ENCODE measurements at regions not wholly inside any gene's neighbourhood (a gene's known extent, or its start where the extent isn't known, plus 50 kb on each side); places are given as distances from the start of the nearest gene placed in this dataset.
A peak's percentile ranks its signal among the peaks of the same experiment; 100 is the strongest.

GRCh38 chr21:35646606-35647005, 413.7 kb downstream of the SETD4 start:
- BruUV-seq (replicated peaks) = no TSS peak
- peaks cover 8% of the 10 kb centered on the region for H3K4me1 Mint-ChIP-seq (ENCODE audit: insufficient read depth, unreplicated experiment)
- H3K27ac Mint-ChIP-seq (ENCODE audit: low read depth, unreplicated experiment) = no peak overlapping the region
- DNase-seq (ENCODE audit: unreplicated experiment) = no peak
- peaks cover 11% of the 10 kb centered on the region for H3K9me3 Mint-ChIP-seq (ENCODE audit: unreplicated experiment)
- H3K36me3 Mint-ChIP-seq (ENCODE audit: insufficient read depth, unreplicated experiment) = no peaks in the 10 kb centered on the region
- H3K27me3 Mint-ChIP-seq (ENCODE audit: insufficient read depth, unreplicated experiment) = no peaks in the 10 kb centered on the region
- POLR2A ChIA-PET = no interaction called here
- H3K4me3 Mint-ChIP-seq (ENCODE audit: unreplicated experiment) = no peak overlapping the region
- CTCF ChIA-PET = interaction anchor here (0.7 kb wide), 1 partner anchor 236 kb away, joined by 7 read pairs; no protein-coding TSS in a partner anchor
- TF ChIP-seq CTCF (IDR thresholded peaks at IDR 0.05; ENCODE audit: unreplicated experiment) = no peak
- intact Hi-C loops (cut with micrococcal nuclease) = no loop called here

- H3K9me3 Mint-ChIP-seq (ENCODE audit: unreplicated experiment) = peaks cover 11% of the 10 kb centered on the region
- no peak overlapping the region for H3K27ac Mint-ChIP-seq (ENCODE audit: low read depth, unreplicated experiment)
- no peak for TF ChIP-seq CTCF (IDR thresholded peaks at IDR 0.05; ENCODE audit: unreplicated experiment)
- peaks cover 8% of the 10 kb centered on the region for H3K4me1 Mint-ChIP-seq (ENCODE audit: insufficient read depth, unreplicated experiment)
- no peak for DNase-seq (ENCODE audit: unreplicated experiment)
- H3K4me3 Mint-ChIP-seq (ENCODE audit: unreplicated experiment) = no peak overlapping the region
- ChIA-PET POLR2A (no interaction called here), CTCF (no interaction called here)
- intact Hi-C loops (cut with micrococcal nuclease) = no loop called here
- H3K36me3 Mint-ChIP-seq (ENCODE audit: insufficient read depth, unreplicated experiment) = no peaks in the 10 kb centered on the region
- no TSS peak for BruUV-seq (replicated peaks)
- H3K27me3 Mint-ChIP-seq (ENCODE audit: insufficient read depth, unreplicated experiment) = no peaks in the 10 kb centered on the region
Observed at GRCh38 chr21:35645991-35646390, 414.3 kb downstream of the SETD4 start.

GRCh38 chr21:35644523-35644922, 415.8 kb downstream of the SETD4 start:
- Mint-ChIP-seq H3K4me3 (ENCODE audit: unreplicated experiment) (no peak overlapping the region), H3K27me3 (ENCODE audit: insufficient read depth, unreplicated experiment) (no peaks in the 10 kb centered on the region)
- CTCF ChIA-PET = no interaction called here

GRCh38 chr21:35643176-35643575, 417.1 kb downstream of the SETD4 start:
- intact Hi-C loops (cut with micrococcal nuclease) = no loop called here
- peak; percentile 63 for DNase-seq (ENCODE audit: unreplicated experiment)
- CTCF ChIA-PET = interaction anchor here (0.7 kb wide), 2 partner anchors 49 to 356 kb away, joined by 3 read pairs; no protein-coding TSS in a partner anchor

More at GRCh38 chr21:35644523-35644922, 415.8 kb downstream of the SETD4 start:
- DNase-seq (ENCODE audit: unreplicated experiment) = no peak
- peaks cover 8% of the 10 kb centered on the region for H3K4me1 Mint-ChIP-seq (ENCODE audit: insufficient read depth, unreplicated experiment)
- BruUV-seq (replicated peaks) = no TSS peak
- TF ChIP-seq CTCF (IDR thresholded peaks at IDR 0.05; ENCODE audit: unreplicated experiment) = no peak
- H3K36me3 Mint-ChIP-seq (ENCODE audit: insufficient read depth, unreplicated experiment) = no peaks in the 10 kb centered on the region
- H3K9me3 Mint-ChIP-seq (ENCODE audit: unreplicated experiment) = peaks cover 11% of the 10 kb centered on the region
- intact Hi-C loops (cut with micrococcal nuclease) = no loop called here
- H3K27ac Mint-ChIP-seq (ENCODE audit: low read depth, unreplicated experiment) = no peak overlapping the region
- POLR2A ChIA-PET = no interaction called here

More at GRCh38 chr21:35643176-35643575, 417.1 kb downstream of the SETD4 start:
- no peaks in the 10 kb centered on the region for H3K27me3 Mint-ChIP-seq (ENCODE audit: insufficient read depth, unreplicated experiment)
- no TSS peak for BruUV-seq (replicated peaks)
- no peak for TF ChIP-seq CTCF (IDR thresholded peaks at IDR 0.05; ENCODE audit: unreplicated experiment)
- H3K4me3 Mint-ChIP-seq (ENCODE audit: unreplicated experiment) = no peak overlapping the region
- peaks cover 11% of the 10 kb centered on the region for H3K9me3 Mint-ChIP-seq (ENCODE audit: unreplicated experiment)
- H3K27ac Mint-ChIP-seq (ENCODE audit: low read depth, unreplicated experiment) = peak overlapping the region; percentile 10
- peaks cover 8% of the 10 kb centered on the region for H3K4me1 Mint-ChIP-seq (ENCODE audit: insufficient read depth, unreplicated experiment)
- no peaks in the 10 kb centered on the region for H3K36me3 Mint-ChIP-seq (ENCODE audit: insufficient read depth, unreplicated experiment)
- POLR2A ChIA-PET = interaction anchor here (0.6 kb wide), 1 partner anchor 9 kb away, joined by 3 read pairs; no protein-coding TSS in a partner anchor

Data from MCF 10A (cell line).